ENCODE measurements at regions not wholly inside any gene's neighbourhood (a gene's known extent, or its start where the extent isn't known, plus 50 kb on each side); places are given as distances from the start of the nearest gene placed in this dataset.
"Not testable (repeated sequence)": the region's sequence is repeated elsewhere in the genome, so short reads cannot be mapped to it uniquely, and the experiment has no call there.

DNA sequence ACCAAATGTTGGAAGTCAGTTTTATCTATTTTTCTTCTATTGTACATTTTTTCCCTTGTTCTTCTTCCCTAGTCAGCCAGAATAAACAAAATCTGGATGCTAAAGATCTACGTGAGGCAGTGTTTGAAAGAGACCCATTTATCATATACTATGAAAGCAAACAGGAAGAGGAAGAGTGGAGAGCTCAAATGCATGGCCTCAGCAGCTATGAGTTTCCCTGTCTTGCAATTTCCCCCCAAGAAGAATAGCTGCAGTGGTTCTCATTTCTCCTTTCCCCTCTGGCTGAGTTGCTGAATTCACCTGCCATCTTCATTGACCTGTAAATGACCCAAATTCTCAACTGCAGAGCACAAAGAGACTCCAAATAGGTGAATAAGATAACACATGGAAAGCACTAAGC lies 347.1 kb upstream of the NRP1 start:
- no peak for FAIRE-seq

- FAIRE-seq = no peak
Observed at GRCh38 chr10:33680036-33680435, 345.6 kb upstream of the NRP1 start.

- no peak for FAIRE-seq
Observed at GRCh38 chr10:33676606-33677339, 342.3 kb upstream of the NRP1 start.

DNA sequence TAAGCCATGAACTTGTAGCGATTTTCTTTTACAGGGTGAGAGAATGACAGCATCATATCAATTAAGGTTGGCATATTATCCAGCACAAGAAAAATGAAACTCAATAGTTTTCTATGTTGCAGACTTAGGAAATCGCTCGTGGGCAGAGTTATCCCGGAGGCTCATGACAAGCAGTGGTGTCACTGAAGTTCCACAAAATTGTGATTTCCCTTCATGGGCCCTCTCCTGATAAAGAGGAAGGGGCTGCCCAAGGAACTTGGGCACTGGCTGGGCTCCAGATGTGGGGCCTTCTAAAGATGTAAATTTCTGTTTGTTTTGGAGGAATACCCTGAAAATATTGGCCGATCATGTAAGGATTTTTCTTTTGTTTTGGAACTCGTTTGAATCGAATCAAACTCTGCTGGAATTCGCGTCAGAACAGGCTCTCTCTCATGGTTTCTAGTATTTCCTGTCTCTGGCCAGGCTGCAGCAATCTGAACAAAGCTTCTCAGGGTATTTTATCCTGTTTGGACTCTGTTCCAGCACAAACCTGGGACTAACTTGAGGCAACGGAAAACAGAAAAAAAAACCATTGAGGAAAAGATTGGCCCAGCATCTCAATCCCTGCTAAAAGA lies 340.6 kb upstream of the NRP1 start:
- FAIRE-seq = no peak

- no peak for FAIRE-seq
Observed at GRCh38 chr10:33674491-33674890, 340.0 kb upstream of the NRP1 start.

- no peak for FAIRE-seq
Observed at GRCh38 chr10:33673839-33674415, 339.5 kb upstream of the NRP1 start.

- no peak for FAIRE-seq
Observed at GRCh38 chr10:33669904-33670303, 335.4 kb upstream of the NRP1 start.

DNA sequence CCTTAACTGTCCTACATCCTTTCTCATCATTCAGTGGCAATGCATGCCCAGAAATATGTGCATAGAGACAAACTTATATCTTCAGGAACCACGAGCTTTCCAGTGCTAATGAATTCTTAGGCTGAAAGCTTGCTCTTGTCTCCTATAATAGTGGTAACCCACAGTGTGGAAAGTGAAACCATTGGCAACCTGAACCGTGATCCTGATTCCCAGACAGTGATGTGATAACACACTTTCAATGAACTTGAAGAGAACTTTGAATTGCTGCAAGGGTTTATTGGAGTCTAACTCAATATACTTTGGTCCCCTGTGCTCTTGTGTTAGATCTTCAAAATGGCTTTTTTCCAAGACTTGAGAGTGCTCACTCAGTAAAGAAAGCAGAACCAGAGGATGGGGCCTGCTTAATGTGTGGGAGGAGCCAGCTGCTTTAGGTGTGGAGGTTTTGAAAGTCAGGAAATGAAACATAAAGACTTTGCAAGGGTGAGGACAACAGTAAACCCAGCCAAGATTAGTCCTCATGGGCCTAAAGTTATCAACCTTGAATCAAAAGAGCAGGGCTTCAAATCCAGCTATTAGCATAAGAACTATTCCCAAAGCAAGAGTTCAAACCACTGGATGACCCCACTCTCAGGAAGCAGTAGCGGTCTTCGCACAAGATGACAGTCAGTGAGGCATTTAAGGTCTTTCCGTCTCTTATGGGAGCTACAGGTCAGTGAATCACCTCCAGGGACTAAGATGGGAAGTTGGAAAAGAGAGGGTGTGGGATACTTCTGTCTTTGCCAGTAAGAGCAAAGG lies 332.4 kb upstream of the NRP1 start:
- FAIRE-seq = no peak

GRCh38 chr10:33665501-33665900 lies 331.0 kb upstream of the NRP1 start:
- FAIRE-seq = no peak

GRCh38 chr10:33664070-33664469 lies 329.6 kb upstream of the NRP1 start:
- FAIRE-seq = no peak

DNA sequence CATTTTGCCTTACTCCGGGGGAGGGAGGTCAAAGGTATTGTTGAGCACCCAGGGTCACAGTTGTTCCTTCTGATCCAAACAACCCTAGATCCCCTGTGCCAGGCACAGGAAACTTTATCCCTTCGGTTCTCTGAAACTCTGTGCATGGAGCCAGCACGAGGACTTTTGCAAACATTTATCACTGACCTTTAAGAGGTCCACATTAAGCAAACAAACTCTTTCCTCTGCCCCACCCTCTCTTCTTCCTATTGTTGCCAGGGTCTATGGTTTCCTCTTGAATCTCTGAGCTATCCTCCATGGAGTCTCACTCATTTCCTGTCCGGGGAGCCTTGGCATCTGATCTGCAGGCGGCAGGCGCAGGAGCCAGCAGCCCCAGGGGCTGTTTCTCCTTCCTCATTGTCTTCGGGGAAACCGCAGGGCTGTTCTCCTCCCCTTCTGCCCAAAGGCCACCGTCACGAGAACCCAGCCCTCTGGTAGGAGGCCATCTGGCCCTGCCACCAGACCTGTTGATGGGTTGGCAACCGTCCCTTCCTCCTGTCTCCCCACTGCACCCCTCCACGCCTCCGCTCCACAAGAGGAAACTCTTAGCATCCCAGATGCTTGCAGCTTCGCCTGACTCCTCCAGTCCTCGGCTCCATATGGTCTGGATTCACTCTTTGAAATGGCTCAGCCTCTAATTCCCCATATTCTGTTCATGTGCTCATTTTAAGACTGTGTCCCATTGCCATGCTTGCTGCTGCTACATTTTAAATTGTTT lies 327.3 kb upstream of the NRP1 start:
- FAIRE-seq = no peak

DNA sequence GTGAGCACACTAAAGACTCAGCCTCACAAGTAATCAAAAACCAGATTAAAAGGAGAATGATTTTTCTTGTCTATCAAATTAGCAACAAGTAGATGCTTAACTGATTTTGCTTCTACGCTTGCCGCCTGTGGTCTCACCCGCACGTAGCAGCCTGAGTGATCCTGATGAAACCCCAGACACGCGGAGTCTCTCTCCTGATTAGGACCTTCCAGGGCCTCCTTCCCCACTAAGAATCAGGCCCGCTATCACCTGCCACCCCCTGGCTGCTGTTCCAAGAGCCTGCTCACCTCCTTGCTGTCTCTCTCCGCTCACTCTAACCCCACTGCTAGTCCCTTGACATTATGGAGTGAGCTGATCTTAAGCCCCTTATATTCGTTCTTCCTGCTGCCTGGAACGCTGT lies 325.9 kb upstream of the NRP1 start:
- no peak for FAIRE-seq

DNA sequence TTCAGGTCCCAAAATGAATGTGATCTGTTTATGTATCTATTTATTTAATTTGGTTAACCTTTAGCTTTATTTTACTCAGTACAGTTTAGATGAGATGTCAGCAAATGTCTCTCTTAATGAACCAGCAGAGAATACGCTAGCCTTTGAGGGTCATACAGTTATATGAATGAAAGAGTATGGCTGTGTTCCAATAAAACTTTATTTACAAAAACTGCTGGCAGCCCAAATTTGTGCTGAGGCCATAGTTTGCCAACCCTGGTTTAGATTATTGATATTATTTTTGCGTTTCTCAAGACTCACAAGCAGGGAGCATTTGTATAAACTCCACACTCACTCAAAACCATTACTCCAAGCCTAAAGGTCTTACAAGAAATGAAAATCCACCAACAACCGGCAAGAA lies 323.4 kb upstream of the NRP1 start:
- FAIRE-seq = no peak

DNA sequence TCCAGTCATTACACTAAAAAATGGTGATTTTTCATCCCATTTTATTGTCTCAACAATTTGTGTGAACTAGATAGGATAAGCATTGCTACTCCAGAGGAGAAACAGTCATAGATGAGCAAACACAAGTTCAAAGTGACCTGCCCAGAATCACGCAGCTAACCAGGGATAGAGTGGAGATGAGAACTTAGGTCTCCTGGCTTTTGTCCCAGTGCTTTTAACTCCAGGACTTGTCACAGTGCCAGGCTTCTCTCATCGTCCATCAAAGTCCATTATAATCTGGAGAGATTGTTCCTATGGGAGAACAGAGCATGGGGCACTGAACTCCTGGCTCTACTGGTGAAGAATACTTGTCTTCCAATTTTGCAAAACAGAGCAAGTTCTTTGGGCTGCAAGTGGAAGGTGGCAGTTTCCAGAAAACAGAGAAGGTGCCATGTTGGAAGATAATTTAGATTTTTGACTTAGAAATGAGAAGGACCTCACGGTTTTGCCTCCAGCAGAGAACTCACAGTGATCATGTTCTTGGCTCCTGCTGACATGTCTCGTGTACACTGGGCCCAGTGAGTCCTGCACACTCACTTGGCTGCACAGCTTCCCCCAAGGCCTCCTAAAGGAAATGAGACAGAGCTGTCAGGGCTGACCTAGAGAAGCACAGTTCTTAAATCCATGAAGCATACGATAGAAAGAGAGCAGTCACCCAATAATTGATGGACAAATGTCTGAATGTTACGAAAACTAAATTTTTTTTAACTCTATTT lies 322.9 kb upstream of the NRP1 start:
- no peak for FAIRE-seq

GRCh38 chr10:33655921-33656320 lies 321.5 kb upstream of the NRP1 start:
- FAIRE-seq = no peak

GRCh38 chr10:33655165-33655815 lies 320.8 kb upstream of the NRP1 start:
- no peak for FAIRE-seq

DNA sequence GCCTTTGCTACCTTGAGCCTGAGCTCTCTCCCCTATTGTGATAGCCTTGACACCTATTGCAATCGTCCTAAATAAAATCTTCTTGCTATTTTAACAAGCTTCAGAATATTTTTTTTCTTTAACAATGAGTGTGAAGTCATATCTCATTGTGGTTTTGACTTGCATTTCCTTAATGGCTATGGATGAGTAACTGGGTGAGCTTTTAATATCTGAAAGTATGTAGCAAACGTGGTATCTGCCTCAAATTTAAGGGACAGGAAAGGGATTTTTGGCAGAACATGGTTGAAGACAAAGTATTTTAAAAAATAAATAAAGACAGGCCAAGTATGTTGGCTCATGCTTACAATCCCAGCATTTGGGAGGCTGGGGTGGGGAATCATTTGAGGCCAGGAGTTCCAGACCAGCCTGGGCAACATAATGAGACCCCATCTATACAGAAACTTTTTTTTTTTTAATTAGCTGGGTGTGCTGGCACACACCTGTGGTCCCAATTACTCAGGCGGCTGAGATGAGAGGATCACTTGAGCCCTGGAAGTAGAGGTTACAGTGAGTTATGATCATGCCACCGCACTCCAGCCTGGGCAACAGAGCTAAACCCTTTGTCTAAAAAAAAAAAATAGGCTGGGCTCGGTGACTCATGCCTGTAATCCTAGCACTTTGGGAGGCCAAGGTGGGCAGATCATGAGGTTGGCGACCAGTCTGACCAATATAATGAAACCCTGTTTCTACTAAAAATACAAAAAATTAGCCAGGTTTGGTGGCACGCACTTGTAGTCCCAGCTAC lies 319.3 kb upstream of the NRP1 start:
- FAIRE-seq = no peak

- no peak for FAIRE-seq
Observed at GRCh38 chr10:33652870-33653269, 318.4 kb upstream of the NRP1 start.

GRCh38 chr10:33650131-33650530 lies 315.7 kb upstream of the NRP1 start:
- FAIRE-seq = not testable (repeated sequence)

GRCh38 chr10:33643042-33643441 lies 308.6 kb upstream of the NRP1 start:
- FAIRE-seq = no peak

- no peak for FAIRE-seq
Observed at GRCh38 chr10:33638891-33639290, 304.4 kb upstream of the NRP1 start.

Measured in islet of Langerhans (tissue), 1 donor.